ENCODE measurements at regions not wholly inside any gene's neighbourhood (a gene's known extent, or its start where the extent isn't known, plus 50 kb on each side); places are given as distances from the start of the nearest gene placed in this dataset.

GRCh38 chr4:116724249-116724648, 361.1 kb downstream of the TRAM1L1 start:
- Histone ChIP-seq H3K9me3 (no peaks in the 10 kb centered on the region), H3K4me3 (no peak overlapping the region), H3K36me3 (ENCODE audit: low read depth, missing control alignments) (no peaks in the 10 kb centered on the region), H3K27ac (no peak overlapping the region), H3K4me1 (no peaks in the 10 kb centered on the region), H3K27me3 (no peaks in the 10 kb centered on the region)
- intact Hi-C loops (cut with DNase I; ENCODE audit: low total_unique reads), result no loop called here
- DNase-seq, result no peak
- no peak for TF ChIP-seq POLR2A (IDR thresholded peaks at IDR 0.05)
- 87 to 91% methylated on average over 3 of the region's 3 CpGs for WGBS, 2 donors

- no peaks in the 10 kb centered on the region for H3K27me3 ChIP-seq
- H3K4me3 ChIP-seq, result peak overlapping the region; percentile 39 to 51
- H3K27ac ChIP-seq, result no peak overlapping the region
- 64% methylated on average over 32 of the region's 32 CpGs; no CpG with 5 or more reads in 1 of the 2 donors for WGBS, 2 donors
- H3K4me1 ChIP-seq, result no peaks in the 10 kb centered on the region
- TF ChIP-seq CTCF (IDR thresholded peaks at IDR 0.05), result no peak
- no peak for TF ChIP-seq POLR2A (IDR thresholded peaks at IDR 0.05)
- intact Hi-C loops (cut with DNase I; ENCODE audit: low total_unique reads), result no loop called here
- no peaks in the 10 kb centered on the region for H3K9me3 ChIP-seq
- DNase-seq, result peak; percentile 48
- no peaks in the 10 kb centered on the region for H3K36me3 ChIP-seq (ENCODE audit: low read depth, missing control alignments)
These were observed 379.9 kb downstream of the TRAM1L1 start for GRCh38 chr4:116705466-116705865.

GRCh38 chr4:116702949-116703348, 382.4 kb downstream of the TRAM1L1 start:
- Histone ChIP-seq H3K4me1 (no peaks in the 10 kb centered on the region), H3K27ac (no peak overlapping the region), H3K9me3 (no peaks in the 10 kb centered on the region), H3K27me3 (no peaks in the 10 kb centered on the region), H3K4me3 (no peak overlapping the region), H3K36me3 (ENCODE audit: low read depth, missing control alignments) (no peaks in the 10 kb centered on the region)
- TF ChIP-seq POLR2A (IDR thresholded peaks at IDR 0.05) (no peak), CTCF (IDR thresholded peaks at IDR 0.05) (no peak)
- intact Hi-C loops (cut with DNase I; ENCODE audit: low total_unique reads), result no loop called here
- no peak for DNase-seq
- WGBS, 2 donors, result 82 to 88% methylated on average over 4 of the region's 4 CpGs

- Histone ChIP-seq H3K36me3 (ENCODE audit: low read depth, missing control alignments) (no peaks in the 10 kb centered on the region), H3K4me3 (no peak overlapping the region), H3K9me3 (no peaks in the 10 kb centered on the region), H3K4me1 (no peaks in the 10 kb centered on the region), H3K27me3 (no peaks in the 10 kb centered on the region), H3K27ac (no peak overlapping the region)
- intact Hi-C loops (cut with DNase I; ENCODE audit: low total_unique reads), result no loop called here
- WGBS, 2 donors, result 98 to 100% methylated on average over 1 of the region's 1 CpG
- no peak for DNase-seq
- no peak for TF ChIP-seq CTCF (IDR thresholded peaks at IDR 0.05)
- no peak for TF ChIP-seq POLR2A (IDR thresholded peaks at IDR 0.05)
These were observed 396.8 kb downstream of the TRAM1L1 start for GRCh38 chr4:116688536-116688935.

- H3K4me3 ChIP-seq, result no peak overlapping the region
- H3K27me3 ChIP-seq, result no peaks in the 10 kb centered on the region
- no peak for TF ChIP-seq POLR2A (IDR thresholded peaks at IDR 0.05)
- TF ChIP-seq CTCF (IDR thresholded peaks at IDR 0.05), result no peak
- DNase-seq, result no peak
- no peak overlapping the region for H3K27ac ChIP-seq
- intact Hi-C loops (cut with DNase I; ENCODE audit: low total_unique reads), result no loop called here
- H3K36me3 ChIP-seq (ENCODE audit: low read depth, missing control alignments), result no peaks in the 10 kb centered on the region
- no peaks in the 10 kb centered on the region for H3K4me1 ChIP-seq
- 45 to 56% methylated on average over 2 of the region's 2 CpGs for WGBS, 2 donors
- no peaks in the 10 kb centered on the region for H3K9me3 ChIP-seq
These were observed 417.2 kb downstream of the TRAM1L1 start for GRCh38 chr4:116668190-116668589.
